SK-N-SH (cell line): ENCODE measurements at regions not wholly inside any gene's neighbourhood (a gene's known extent, or its start where the extent isn't known, plus 50 kb on each side); places are given as distances from the start of the nearest gene placed in this dataset.

Experiments used
- CTCF ChIA-PET: fragments of 300-600, 350-600 bp; formaldehyde crosslinking; extraction: SDS; loops from one replicate; lab custom pipeline; 2021; lab: Yijun Ruan, JAX
- POLR2A ChIA-PET: fragments of 350-600 bp; sonication (Branson Sonifier 250); formaldehyde crosslinking; extraction: SDS; loops from one replicate; lab custom pipeline; 2020; ENCODE audit warnings: antibody characterized with exemption, inconsistent platforms; lab: Yijun Ruan, JAX
- DNase-seq: peaks from one replicate; pipeline ENCODE4 v3.0.0; 2012
- H2AFZ ChIP-seq: fragments of 200-600 bp; sonication (generic); 2 replicates; pipeline ENCODE4 v1.8.1; 2016; ENCODE audit warnings: antibody characterized with exemption, mild to moderate bottlenecking, low read depth
- H3F3A ChIP-seq: fragments of 200-600 bp; sonication (generic); replicated peaks from 2 replicates; pipeline ENCODE3; 2016; ENCODE audit warnings: antibody characterized with exemption, mild to moderate bottlenecking; ENCODE audit not compliant: insufficient read depth
- H3K27ac ChIP-seq, 2 experiments: fragments of 200-500 bp in 1 of 2; fragments of 200-600 bp in 1 of 2; sonication (Bioruptor generic) in 1 of 2; sonication (generic), shearing (Covaris generic) in 1 of 2; 2 replicates each; pipeline versions ENCODE4 v1.5.1 to v1.6.1; 2014 to 2016; ENCODE audit warnings: low read depth in 2 of 2, inconsistent platforms in 1 of 2, low read length in 1 of 2, mild to moderate bottlenecking in 1 of 2, mixed read lengths in 1 of 2
- H3K27me3 ChIP-seq: fragments of 200-600 bp; sonication (generic), shearing (Covaris generic); 2 replicates; pipeline ENCODE4 v1.6.1; 2016; ENCODE audit warnings: mixed run types; ENCODE audit not compliant: insufficient read depth
- H3K36me3 ChIP-seq, 2 experiments: fragments of 200-500 bp in 1 of 2; fragments of 200-600 bp in 1 of 2; sonication (Bioruptor generic) in 1 of 2; sonication (generic) in 1 of 2; replicated peaks in 1 of 2; 2 replicates each; pipeline versions ENCODE3 to v1.5.1; 2014 to 2016; ENCODE audit warnings: low read length in 1 of 2, mild to moderate bottlenecking in 1 of 2; ENCODE audit not compliant: insufficient read depth in 2 of 2, control insufficient read depth in 1 of 2
- H3K4me1 ChIP-seq, 2 experiments: fragments of 200-500 bp in 1 of 2; fragments of 200-600 bp in 1 of 2; sonication (Bioruptor generic) in 1 of 2; sonication (generic), shearing (Covaris generic) in 1 of 2; 2 replicates each; pipeline versions ENCODE4 v1.5.1 to v1.6.1; 2014 to 2016; ENCODE audit warnings: low read depth in 1 of 2, low read length in 1 of 2, mixed run types in 1 of 2; ENCODE audit not compliant: insufficient read depth in 2 of 2, control insufficient read depth in 1 of 2
- H3K4me2 ChIP-seq: fragments of 200-600 bp; sonication (generic), shearing (Covaris generic); 2 replicates; pipeline ENCODE4 v1.6.1; 2017; ENCODE audit warnings: mixed run types
- H3K4me3 ChIP-seq, 2 experiments: fragments of 200-500 bp in 1 of 2; fragments of 200-600 bp in 1 of 2; sonication (Bioruptor generic) in 1 of 2; sonication (generic), shearing (Covaris generic) in 1 of 2; 2 replicates each; pipeline versions ENCODE4 v1.5.1 to v1.8.1; 2014 to 2016; ENCODE audit warnings: low read depth in 2 of 2, inconsistent platforms in 1 of 2, low read length in 1 of 2, mild to moderate bottlenecking in 1 of 2, mixed read lengths in 1 of 2, moderate library complexity in 1 of 2
- H3K79me2 ChIP-seq: fragments of 200-600 bp; sonication (generic); 2 replicates; pipeline ENCODE4 v1.8.1; 2017; ENCODE audit warnings: mild to moderate bottlenecking; ENCODE audit not compliant: insufficient read depth
- H3K9ac ChIP-seq: fragments of 200-600 bp; sonication (generic); 2 replicates; pipeline ENCODE4 v1.6.1; 2017; ENCODE audit warnings: mixed run types
- H3K9me2 ChIP-seq: fragments of 200-600 bp; sonication (generic); 2 replicates; pipeline ENCODE4 v1.6.1; 2017; ENCODE audit warnings: mixed run types
- H3K9me3 ChIP-seq: fragments of 200-600 bp; sonication (generic); 2 replicates; pipeline ENCODE4 v1.6.1; 2017; ENCODE audit warnings: mixed run types, mild to moderate bottlenecking, moderate library complexity
- H4K20me1 ChIP-seq: fragments of 200-600 bp; sonication (generic); 2 replicates; pipeline ENCODE4 v1.6.1; 2017; ENCODE audit warnings: mild to moderate bottlenecking, mixed run types; ENCODE audit not compliant: insufficient read depth
- CTCF ChIP-seq: fragments of 200-600 bp; sonication (generic); IDR thresholded peaks from 2 replicates; pipeline ENCODE4 v1.6.1; 2017; ENCODE audit warnings: antibody characterized with exemption, mild to moderate bottlenecking, moderate library complexity
- EP300 ChIP-seq, 2 experiments: IDR thresholded peaks; 2 replicates each; pipeline versions ENCODE4 v1.4.0 to v1.6.1; 2012; ENCODE audit warnings: borderline replicate concordance in 1 of 2, low read depth in 1 of 2, low read length in 1 of 2
- EZH2phosphoT487 ChIP-seq: fragments of 200-600 bp; sonication (generic); IDR thresholded peaks from 2 replicates; pipeline ENCODE4 v1.6.1; 2017; ENCODE audit warnings: low read depth, mixed run types, mild to moderate bottlenecking, antibody characterized with exemption, moderate library complexity, borderline replicate concordance
- FOXJ3 ChIP-seq: sonication (generic); formaldehyde crosslinking; IDR thresholded peaks from 2 replicates; pipeline ENCODE4 v1.5.1; 2020; ENCODE audit warnings: mild to moderate bottlenecking, missing genetic modification reagents
- NRF1 ChIP-seq: IDR thresholded peaks from 2 replicates; pipeline ENCODE4 v1.6.1; 2012; ENCODE audit warnings: low read depth, mild to moderate bottlenecking, low read length
- POLR2AphosphoS5 ChIP-seq: IDR thresholded peaks from 2 replicates; pipeline ENCODE4 v1.6.1; 2012; ENCODE audit warnings: low read depth, low read length
- RAD21 ChIP-seq: IDR thresholded peaks from 2 replicates; pipeline ENCODE4 v1.6.1; 2012; ENCODE audit warnings: mild to moderate bottlenecking, low read length
- REST ChIP-seq: IDR thresholded peaks from 2 replicates; pipeline ENCODE4 v1.6.1; 2012; ENCODE audit warnings: mild to moderate bottlenecking, low read depth, low read length, moderate library complexity
- RFX5 ChIP-seq: IDR thresholded peaks from 2 replicates; pipeline ENCODE4 v1.6.1; 2012; ENCODE audit warnings: mild to moderate bottlenecking, improper control_type of control experiment, low read length
- RXRA ChIP-seq: IDR thresholded peaks from 2 replicates; pipeline ENCODE4 v1.4.0; 2012; ENCODE audit warnings: low read depth, mild to moderate bottlenecking, borderline replicate concordance
- TAF1 ChIP-seq: IDR thresholded peaks from 2 replicates; pipeline ENCODE4 v1.6.1; 2012; ENCODE audit warnings: low read depth, mild to moderate bottlenecking, low read length, moderate library complexity, borderline replicate concordance
- TCF12 ChIP-seq: IDR thresholded peaks from 2 replicates; pipeline ENCODE4 v1.4.0; 2012
- WGBS: methylation state at CpG from one replicate; pipeline ENCODE4 v1.1.6; 2017; ENCODE audit warnings: low lambda C conversion rate; 5-methylcytosine and 5-hydroxymethylcytosine counted together
- TF ChIP-seq, protein P1 (sequence below): fragments of 150-350 bp; IDR thresholded peaks from 2 replicates; pipeline ENCODE4 v1.6.1; 2016; ENCODE audit warnings: mild to moderate bottlenecking, low read depth, low read length
- TF ChIP-seq, protein P2 (sequence below): IDR thresholded peaks from 2 replicates; pipeline ENCODE4 v1.4.0; 2012; ENCODE audit warnings: low read depth, borderline replicate concordance
- TF ChIP-seq, protein P3 (sequence below): IDR thresholded peaks from 2 replicates; pipeline ENCODE4; 2012

DNA sequence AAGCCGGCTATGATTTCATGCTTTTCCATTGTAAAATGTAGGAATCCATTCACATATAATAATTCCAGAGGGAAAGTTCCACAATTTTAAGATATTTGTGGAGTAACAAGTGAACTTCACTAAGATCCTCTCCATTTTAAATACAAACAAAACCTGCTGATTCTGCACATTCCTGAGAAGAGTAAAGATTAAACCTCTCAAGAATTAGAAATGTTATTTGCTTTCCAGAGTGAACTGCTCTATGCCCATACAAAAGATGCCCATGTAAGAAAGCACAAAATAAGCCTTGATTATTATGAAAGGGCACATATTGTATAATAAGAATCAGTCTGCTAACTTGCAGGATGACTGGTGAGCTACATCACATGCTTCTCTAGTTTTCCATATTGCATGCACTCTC is 241.5 kb downstream of the COX18 start:
- no peak for DNase-seq
- no peak overlapping the region for H3K4me3 ChIP-seq
- H3K27me3 ChIP-seq: no peaks in the 10 kb centered on the region
- TF ChIP-seq CTCF: no peak
- TF ChIP-seq REST: no peak
- no peak for TF ChIP-seq RXRA
- no peak for TF ChIP-seq TAF1
- TF ChIP-seq FOXJ3 (CRISPR knock-in tag): no peak
- TF ChIP-seq, protein P1, sequence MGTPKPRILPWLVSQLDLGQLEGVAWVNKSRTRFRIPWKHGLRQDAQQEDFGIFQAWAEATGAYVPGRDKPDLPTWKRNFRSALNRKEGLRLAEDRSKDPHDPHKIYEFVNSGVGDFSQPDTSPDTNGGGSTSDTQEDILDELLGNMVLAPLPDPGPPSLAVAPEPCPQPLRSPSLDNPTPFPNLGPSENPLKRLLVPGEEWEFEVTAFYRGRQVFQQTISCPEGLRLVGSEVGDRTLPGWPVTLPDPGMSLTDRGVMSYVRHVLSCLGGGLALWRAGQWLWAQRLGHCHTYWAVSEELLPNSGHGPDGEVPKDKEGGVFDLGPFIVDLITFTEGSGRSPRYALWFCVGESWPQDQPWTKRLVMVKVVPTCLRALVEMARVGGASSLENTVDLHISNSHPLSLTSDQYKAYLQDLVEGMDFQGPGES: no peak
- TF ChIP-seq, protein P2, sequence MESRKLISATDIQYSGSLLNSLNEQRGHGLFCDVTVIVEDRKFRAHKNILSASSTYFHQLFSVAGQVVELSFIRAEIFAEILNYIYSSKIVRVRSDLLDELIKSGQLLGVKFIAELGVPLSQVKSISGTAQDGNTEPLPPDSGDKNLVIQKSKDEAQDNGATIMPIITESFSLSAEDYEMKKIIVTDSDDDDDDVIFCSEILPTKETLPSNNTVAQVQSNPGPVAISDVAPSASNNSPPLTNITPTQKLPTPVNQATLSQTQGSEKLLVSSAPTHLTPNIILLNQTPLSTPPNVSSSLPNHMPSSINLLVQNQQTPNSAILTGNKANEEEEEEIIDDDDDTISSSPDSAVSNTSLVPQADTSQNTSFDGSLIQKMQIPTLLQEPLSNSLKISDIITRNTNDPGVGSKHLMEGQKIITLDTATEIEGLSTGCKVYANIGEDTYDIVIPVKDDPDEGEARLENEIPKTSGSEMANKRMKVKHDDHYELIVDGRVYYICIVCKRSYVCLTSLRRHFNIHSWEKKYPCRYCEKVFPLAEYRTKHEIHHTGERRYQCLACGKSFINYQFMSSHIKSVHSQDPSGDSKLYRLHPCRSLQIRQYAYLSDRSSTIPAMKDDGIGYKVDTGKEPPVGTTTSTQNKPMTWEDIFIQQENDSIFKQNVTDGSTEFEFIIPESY: no peak
- no peak for TF ChIP-seq RAD21
- TF ChIP-seq EZH2phosphoT487: no peak
- TF ChIP-seq POLR2AphosphoS5: no peak
- TF ChIP-seq EP300 (IDR thresholded peaks at IDR 0.05; ENCODE audit: borderline replicate concordance in 1 of 2, low read depth in 1 of 2, low read length in 1 of 2): no peak
- no peak for TF ChIP-seq RFX5
- TF ChIP-seq, protein P3, sequence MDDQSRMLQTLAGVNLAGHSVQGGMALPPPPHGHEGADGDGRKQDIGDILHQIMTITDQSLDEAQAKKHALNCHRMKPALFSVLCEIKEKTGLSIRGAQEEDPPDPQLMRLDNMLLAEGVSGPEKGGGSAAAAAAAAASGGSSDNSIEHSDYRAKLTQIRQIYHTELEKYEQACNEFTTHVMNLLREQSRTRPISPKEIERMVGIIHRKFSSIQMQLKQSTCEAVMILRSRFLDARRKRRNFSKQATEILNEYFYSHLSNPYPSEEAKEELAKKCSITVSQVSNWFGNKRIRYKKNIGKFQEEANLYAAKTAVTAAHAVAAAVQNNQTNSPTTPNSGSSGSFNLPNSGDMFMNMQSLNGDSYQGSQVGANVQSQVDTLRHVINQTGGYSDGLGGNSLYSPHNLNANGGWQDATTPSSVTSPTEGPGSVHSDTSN: no peak
- no peak for TF ChIP-seq NRF1
- TF ChIP-seq TCF12: no peak
- WGBS: 0% methylated on average over 1 of the region's 1 CpG
- H2AFZ ChIP-seq: no peak overlapping the region
- no peaks in the 10 kb centered on the region for H3K9me3 ChIP-seq
- no peaks in the 10 kb centered on the region for H3F3A ChIP-seq
- no peaks in the 10 kb centered on the region for H3K9me2 ChIP-seq
- H3K36me3 ChIP-seq: no peaks in the 10 kb centered on the region
- H3K27ac ChIP-seq: no peak overlapping the region
- ChIA-PET POLR2A (no interaction called here), CTCF (no interaction called here)
- no peaks in the 10 kb centered on the region for H3K4me1 ChIP-seq
- H3K9ac ChIP-seq: no peak overlapping the region
- H3K4me2 ChIP-seq: no peak overlapping the region
- H4K20me1 ChIP-seq: no peaks in the 10 kb centered on the region
- no peaks in the 10 kb centered on the region for H3K79me2 ChIP-seq
